H9 (cell line): ENCODE measurements at regions not wholly inside any gene's neighbourhood (a gene's known extent, or its start where the extent isn't known, plus 50 kb on each side); places are given as distances from the start of the nearest gene placed in this dataset.

Experiments
- DNase-seq: peaks from one replicate; pipeline ENCODE4 v3.0.0-alpha.2; 2017
- H2AFZ ChIP-seq: one replicate; pipeline ENCODE4 v1.6.1; 2013; ENCODE audit warnings: mild to moderate bottlenecking, low read length, control low read depth, moderate library complexity
- H2AK5ac ChIP-seq: 2 replicates; pipeline ENCODE4 v1.6.1; 2013; ENCODE audit warnings: low read length, control low read depth, mixed read lengths; ENCODE audit not compliant: insufficient read length
- H2BK120ac ChIP-seq: one replicate; pipeline ENCODE4 v1.6.1; 2013; ENCODE audit warnings: low read depth, mild to moderate bottlenecking, low read length, control low read depth, inconsistent platforms; ENCODE audit not compliant: poor library complexity, severe bottlenecking
- H2BK12ac ChIP-seq: 2 replicates; pipeline ENCODE4 v1.6.1; 2013; ENCODE audit warnings: low read length, control low read depth, mixed read lengths, low read depth; ENCODE audit not compliant: insufficient read length
- H2BK15ac ChIP-seq: 2 replicates; pipeline ENCODE4 v1.6.1; 2013; ENCODE audit warnings: low read depth, low read length, control low read depth
- H2BK20ac ChIP-seq: one replicate; pipeline ENCODE4 v1.6.1; 2013; ENCODE audit warnings: low read depth, mild to moderate bottlenecking, low read length, control low read depth, inconsistent platforms; ENCODE audit not compliant: poor library complexity, severe bottlenecking
- H2BK5ac ChIP-seq: 2 replicates; pipeline ENCODE4 v1.6.1; 2013; ENCODE audit warnings: low read length, control low read depth, mixed read lengths; ENCODE audit not compliant: insufficient read length
- H3K14ac ChIP-seq: 2 replicates; pipeline ENCODE4 v1.6.1; 2013; ENCODE audit warnings: low read length, control low read depth; ENCODE audit not compliant: insufficient read depth
- H3K18ac ChIP-seq: 2 replicates; pipeline ENCODE4 v1.6.1; 2013; ENCODE audit warnings: low read depth, mild to moderate bottlenecking, mixed read lengths, low read length, control low read depth; ENCODE audit not compliant: insufficient read length
- H3K23ac ChIP-seq: 2 replicates; pipeline ENCODE4 v1.6.1; 2013; ENCODE audit warnings: low read length, control low read depth, mixed read lengths, low read depth; ENCODE audit not compliant: insufficient read length
- H3K23me2 ChIP-seq: 2 replicates; pipeline ENCODE4 v1.6.1; 2013; ENCODE audit warnings: low read depth, mild to moderate bottlenecking, mixed read lengths, low read length, control low read depth; ENCODE audit not compliant: insufficient read length, poor library complexity, severe bottlenecking
- H3K27ac ChIP-seq: 2 replicates; pipeline ENCODE4 v1.5.1; 2013; ENCODE audit warnings: low read length, control low read depth, mixed read lengths, low read depth; ENCODE audit not compliant: insufficient read length
- H3K27me3 ChIP-seq: 2 replicates; pipeline ENCODE4 v1.6.1; 2013; ENCODE audit warnings: low read length, control low read depth, inconsistent platforms; ENCODE audit not compliant: insufficient read depth
- H3K4ac ChIP-seq: 2 replicates; pipeline ENCODE4 v1.6.1; 2013; ENCODE audit warnings: low read depth, mild to moderate bottlenecking, control low read depth, inconsistent platforms, low read length, moderate library complexity
- H3K4me1 ChIP-seq: 2 replicates; pipeline ENCODE4 v1.6.1; 2013; ENCODE audit warnings: low read length, control low read depth, inconsistent platforms; ENCODE audit not compliant: insufficient read depth
- H3K4me2 ChIP-seq: 2 replicates; pipeline ENCODE4 v1.6.1; 2013; ENCODE audit warnings: low read length, control low read depth, mixed read lengths; ENCODE audit not compliant: insufficient read length, insufficient read depth
- H3K56ac ChIP-seq: 2 replicates; pipeline ENCODE4 v1.6.1; 2013; ENCODE audit warnings: low read depth, mild to moderate bottlenecking, mixed read lengths, low read length, control low read depth; ENCODE audit not compliant: insufficient read length
- H3K79me1 ChIP-seq: 2 replicates; pipeline ENCODE4 v1.6.1; 2013; ENCODE audit warnings: low read depth, mild to moderate bottlenecking, moderate library complexity, low read length, control low read depth, inconsistent platforms; ENCODE audit not compliant: insufficient read depth, poor library complexity, severe bottlenecking
- H3K79me2 ChIP-seq: 2 replicates; pipeline ENCODE4 v1.6.1; 2013; ENCODE audit warnings: low read length, control low read depth, inconsistent platforms; ENCODE audit not compliant: insufficient read depth
- H3K9ac ChIP-seq: 2 replicates; pipeline ENCODE4 v1.6.1; 2013; ENCODE audit warnings: low read length, control low read depth, mixed read lengths; ENCODE audit not compliant: insufficient read length; ENCODE audit errors: extremely low read depth
- H3K9me3 ChIP-seq: one replicate; pipeline ENCODE4 v1.6.1; 2013; ENCODE audit warnings: low read depth, low read length, inconsistent platforms; ENCODE audit not compliant: control insufficient read depth
- H3T11ph ChIP-seq: one replicate; pipeline ENCODE4 v1.6.1; 2013; ENCODE audit warnings: mild to moderate bottlenecking, low read length, control low read depth, inconsistent platforms
- H4K20me1 ChIP-seq: one replicate; pipeline ENCODE4 v1.6.1; 2013; ENCODE audit not compliant: control insufficient read depth, insufficient read length, insufficient read depth
- H4K5ac ChIP-seq: 2 replicates; pipeline ENCODE4 v1.6.1; 2013; ENCODE audit warnings: low read depth, mild to moderate bottlenecking, mixed read lengths, low read length, control low read depth; ENCODE audit not compliant: insufficient read length
- H4K8ac ChIP-seq: replicated peaks from 2 replicates; pipeline ENCODE4 v1.6.1; 2013; ENCODE audit warnings: low read length, control low read depth, mixed read lengths, low read depth; ENCODE audit not compliant: insufficient read length
- H4K91ac ChIP-seq: 2 replicates; pipeline ENCODE4 v1.6.1; 2013; ENCODE audit warnings: low read depth, mild to moderate bottlenecking, moderate library complexity, mixed read lengths, low read length, control low read depth; ENCODE audit not compliant: insufficient read length
- H3K27ac Mint-ChIP-seq, 3 experiments: 2 replicates in 2 of 3; 3 replicates in 1 of 3; pipeline ENCODE4 v1.8.0; 2020 to 2021; ENCODE audit warnings: mixed read lengths in 3 of 3, mild to moderate bottlenecking in 1 of 3, moderate library complexity in 1 of 3
- H3K27me3 Mint-ChIP-seq: 2 replicates; pipeline ENCODE4 v1.8.0; 2021; ENCODE audit warnings: low read depth, mild to moderate bottlenecking, moderate library complexity, mixed read lengths
- H3K36me3 Mint-ChIP-seq, 3 experiments: 2 replicates in 2 of 3; 3 replicates in 1 of 3; pipeline ENCODE4 v1.8.0; 2020 to 2021; ENCODE audit warnings: low read depth in 3 of 3, mixed read lengths in 3 of 3; ENCODE audit not compliant: insufficient read depth in 1 of 3
- H3K4me1 Mint-ChIP-seq, 2 experiments: 2 replicates each; pipeline ENCODE4 v1.8.0; 2020; ENCODE audit warnings: mixed read lengths in 2 of 2
- H3K4me3 Mint-ChIP-seq, 2 experiments: 2 replicates in 1 of 2; 3 replicates in 1 of 2; pipeline ENCODE4 v1.8.0; 2020 to 2021; ENCODE audit warnings: mild to moderate bottlenecking in 2 of 2, mixed read lengths in 2 of 2, moderate library complexity in 1 of 2
- H3K9me3 Mint-ChIP-seq, 2 experiments: 2 replicates in 1 of 2; 3 replicates in 1 of 2; pipeline ENCODE4 v1.8.0; 2020; ENCODE audit warnings: mild to moderate bottlenecking in 2 of 2, mixed read lengths in 2 of 2, moderate library complexity in 1 of 2
- WGBS: extraction: QIAGEN DNeasy Blood & Tissue Kit; methylation state at CpG from one replicate; pipeline ENCODE4 v1.1.7; 2013; ENCODE audit warnings: missing lambda C conversion rate, low lambda C conversion rate, mixed read lengths; ENCODE audit not compliant: insufficient read length; ENCODE audit errors: extremely low coverage; 5-methylcytosine and 5-hydroxymethylcytosine counted together
- TF ChIP-seq, protein P1 (sequence below): fragments of 200-600 bp; sonication (generic); conservative IDR thresholded peaks from 3 replicates; pipeline ENCODE4 v1.8.0; 2021; ENCODE audit warnings: antibody characterized with exemption, mild to moderate bottlenecking

DNA sequence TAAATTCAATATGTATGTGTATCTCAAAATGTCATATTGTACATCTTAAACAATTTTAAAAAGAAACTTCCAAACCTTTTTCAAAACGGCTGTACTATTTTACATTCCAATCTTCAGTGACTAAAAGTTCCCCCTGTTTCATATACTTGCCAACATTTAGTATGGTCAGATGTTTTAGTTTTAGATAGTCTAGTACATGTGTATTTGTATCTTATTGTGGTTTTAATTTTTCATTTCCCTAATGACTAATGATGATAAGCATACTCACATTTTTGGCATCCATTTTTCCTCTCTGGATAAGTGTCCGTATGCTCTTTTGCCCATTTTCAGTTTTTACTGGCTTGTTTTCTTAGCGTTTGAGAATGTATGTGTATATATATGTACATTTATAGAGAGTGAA lies 212.2 kb upstream of the MAGEB18 start:
- Histone ChIP-seq H3K79me1 (no peaks in the 10 kb centered on the region), H3K4me1 (no peaks in the 10 kb centered on the region), H2BK12ac (no peak overlapping the region), H3K79me2 (no peaks in the 10 kb centered on the region), H2BK120ac (no peak overlapping the region), H3K4ac (no peak overlapping the region), H3T11ph (no peak overlapping the region), H4K5ac (no peak overlapping the region), H3K14ac (no peak overlapping the region), H3K27ac (no peak overlapping the region), H3K23me2 (no peaks in the 10 kb centered on the region), H2AFZ (no peak overlapping the region), H3K56ac (no peak overlapping the region), H3K4me2 (no peak overlapping the region), H3K18ac (no peak overlapping the region), H4K20me1 (no peaks in the 10 kb centered on the region), H4K8ac (no peak overlapping the region), H2BK15ac (no peak overlapping the region), H2AK5ac (no peak overlapping the region), H3K9ac (no peak overlapping the region), H3K9me3 (peaks cover 3% of the 10 kb centered on the region), H3K23ac (no peak overlapping the region), H4K91ac (no peak overlapping the region), H2BK20ac (no peak overlapping the region), H3K27me3 (no peaks in the 10 kb centered on the region), H2BK5ac (no peak overlapping the region)
- no peaks in the 10 kb centered on the region; the same call in 1 of the 2 replicates for H3K27me3 Mint-ChIP-seq
- H3K4me1 Mint-ChIP-seq = no peaks in the 10 kb centered on the region
- no CpG with 5 or more reads among the region's 3 CpGs for WGBS
- TF ChIP-seq, protein P1, sequence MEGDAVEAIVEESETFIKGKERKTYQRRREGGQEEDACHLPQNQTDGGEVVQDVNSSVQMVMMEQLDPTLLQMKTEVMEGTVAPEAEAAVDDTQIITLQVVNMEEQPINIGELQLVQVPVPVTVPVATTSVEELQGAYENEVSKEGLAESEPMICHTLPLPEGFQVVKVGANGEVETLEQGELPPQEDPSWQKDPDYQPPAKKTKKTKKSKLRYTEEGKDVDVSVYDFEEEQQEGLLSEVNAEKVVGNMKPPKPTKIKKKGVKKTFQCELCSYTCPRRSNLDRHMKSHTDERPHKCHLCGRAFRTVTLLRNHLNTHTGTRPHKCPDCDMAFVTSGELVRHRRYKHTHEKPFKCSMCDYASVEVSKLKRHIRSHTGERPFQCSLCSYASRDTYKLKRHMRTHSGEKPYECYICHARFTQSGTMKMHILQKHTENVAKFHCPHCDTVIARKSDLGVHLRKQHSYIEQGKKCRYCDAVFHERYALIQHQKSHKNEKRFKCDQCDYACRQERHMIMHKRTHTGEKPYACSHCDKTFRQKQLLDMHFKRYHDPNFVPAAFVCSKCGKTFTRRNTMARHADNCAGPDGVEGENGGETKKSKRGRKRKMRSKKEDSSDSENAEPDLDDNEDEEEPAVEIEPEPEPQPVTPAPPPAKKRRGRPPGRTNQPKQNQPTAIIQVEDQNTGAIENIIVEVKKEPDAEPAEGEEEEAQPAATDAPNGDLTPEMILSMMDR = no peak
- peaks cover 38 to 44% of the 10 kb centered on the region in 2 experiments for H3K9me3 Mint-ChIP-seq
- no peaks in the 10 kb centered on the region; a peak in 1 of 7 replicates for H3K36me3 Mint-ChIP-seq
- no peak for DNase-seq
- H3K27ac Mint-ChIP-seq = no peak overlapping the region
- no peak overlapping the region for H3K4me3 Mint-ChIP-seq
